ENCODE measurements at regions not wholly inside any gene's neighbourhood (a gene's known extent, or its start where the extent isn't known, plus 50 kb on each side); places are given as distances from the start of the nearest gene placed in this dataset.
"Not testable (repeated sequence)": the region's sequence is repeated elsewhere in the genome, so short reads cannot be mapped to it uniquely, and the experiment has no call there.

GRCh38 chr3:103532986-103533385 lies 1098.2 kb downstream of the ZPLD1 start:
- Mint-ChIP-seq H3K4me1 (no peaks in the 10 kb centered on the region), H3K36me3 (ENCODE audit: low read depth) (no peaks in the 10 kb centered on the region), H3K27ac (no peak overlapping the region), H3K9me3 (peaks cover 2% of the 10 kb centered on the region), H3K27me3 (ENCODE audit: low read depth) (no peaks in the 10 kb centered on the region), H3K4me3 (no peak overlapping the region)
- no peak for TF ChIP-seq CTCF (IDR thresholded peaks at IDR 0.05; ENCODE audit: unreplicated experiment in 3 of 3)

GRCh38 chr3:103554451-103554850 lies 1119.6 kb downstream of the ZPLD1 start:
- TF ChIP-seq CTCF (IDR thresholded peaks at IDR 0.05; ENCODE audit: unreplicated experiment in 3 of 3) = no peak
- Mint-ChIP-seq H3K4me1 (peaks cover 5% of the 10 kb centered on the region), H3K9me3 (no peaks in the 10 kb centered on the region), H3K27me3 (ENCODE audit: low read depth) (no peaks in the 10 kb centered on the region), H3K36me3 (ENCODE audit: low read depth) (no peaks in the 10 kb centered on the region), H3K27ac (peak overlapping the region; percentile 3 to 26 (median 13)), H3K4me3 (peak overlapping the region; percentile 8 to 57 (median 38))

- not testable (repeated sequence) for H3K36me3 Mint-ChIP-seq (ENCODE audit: low read depth); H3K27me3 Mint-ChIP-seq (ENCODE audit: low read depth); H3K27ac Mint-ChIP-seq; H3K4me3 Mint-ChIP-seq; H3K4me1 Mint-ChIP-seq
- H3K9me3 Mint-ChIP-seq = peaks cover 14% of the 10 kb centered on the region
Measured at GRCh38 chr3:103564116-103564515, 1129.3 kb downstream of the ZPLD1 start.

- Mint-ChIP-seq H3K27me3 (ENCODE audit: low read depth) (no peaks in the 10 kb centered on the region), H3K36me3 (ENCODE audit: low read depth) (no peaks in the 10 kb centered on the region), H3K27ac (no peak overlapping the region), H3K9me3 (peaks cover under 1% of the 10 kb centered on the region), H3K4me3 (no peak overlapping the region), H3K4me1 (no peaks in the 10 kb centered on the region)
- TF ChIP-seq CTCF (IDR thresholded peaks at IDR 0.05; ENCODE audit: unreplicated experiment in 3 of 3) = no peak
Measured at GRCh38 chr3:103585809-103586208, 1151.0 kb downstream of the ZPLD1 start.

- Mint-ChIP-seq H3K27ac (no peak overlapping the region), H3K36me3 (ENCODE audit: low read depth) (no peaks in the 10 kb centered on the region), H3K9me3 (peaks cover 2% of the 10 kb centered on the region), H3K4me3 (no peak overlapping the region), H3K27me3 (ENCODE audit: low read depth) (no peaks in the 10 kb centered on the region), H3K4me1 (no peaks in the 10 kb centered on the region)
- no peak for TF ChIP-seq CTCF (IDR thresholded peaks at IDR 0.05; ENCODE audit: unreplicated experiment in 3 of 3)
Measured at GRCh38 chr3:103589770-103590169, 1155.0 kb downstream of the ZPLD1 start.

GRCh38 chr3:103600844-103601243 lies 1166.0 kb downstream of the ZPLD1 start:
- Mint-ChIP-seq H3K27ac (no peak overlapping the region), H3K27me3 (ENCODE audit: low read depth) (peaks cover 6% of the 10 kb centered on the region), H3K4me3 (no peak overlapping the region), H3K36me3 (ENCODE audit: low read depth) (no peaks in the 10 kb centered on the region), H3K9me3 (peaks cover 3% of the 10 kb centered on the region), H3K4me1 (no peaks in the 10 kb centered on the region)
- no peak for TF ChIP-seq CTCF (IDR thresholded peaks at IDR 0.05; ENCODE audit: unreplicated experiment in 3 of 3)
